Fibroblast of the aortic adventitia (primary cell): ENCODE measurements at regions not wholly inside any gene's neighbourhood (a gene's known extent, or its start where the extent isn't known, plus 50 kb on each side); places are given as distances from the start of the nearest gene placed in this dataset.

Source experiments
- DNase-seq: peaks from one replicate; pipeline ENCODE4 v3.0.0-alpha.2; 2010; ENCODE audit warnings: low read depth
- H3K4me3 ChIP-seq: 2 replicates; pipeline ENCODE4 v1.5.1; 2011; ENCODE audit warnings: low read depth, mild to moderate bottlenecking, control low read depth, low read length, moderate library complexity
- CTCF ChIP-seq: IDR thresholded peaks from 2 replicates; pipeline ENCODE4 v1.5.1; 2011; ENCODE audit warnings: mild to moderate bottlenecking, low read length, control low read depth, inconsistent platforms; ENCODE audit not compliant: insufficient read depth

- TF ChIP-seq CTCF = no peak
- DNase-seq = no peak
- no peak overlapping the region for H3K4me3 ChIP-seq
Observed at GRCh38 chr18:76587879-76588271, 92.8 kb upstream of the ZNF516 start.

DNA sequence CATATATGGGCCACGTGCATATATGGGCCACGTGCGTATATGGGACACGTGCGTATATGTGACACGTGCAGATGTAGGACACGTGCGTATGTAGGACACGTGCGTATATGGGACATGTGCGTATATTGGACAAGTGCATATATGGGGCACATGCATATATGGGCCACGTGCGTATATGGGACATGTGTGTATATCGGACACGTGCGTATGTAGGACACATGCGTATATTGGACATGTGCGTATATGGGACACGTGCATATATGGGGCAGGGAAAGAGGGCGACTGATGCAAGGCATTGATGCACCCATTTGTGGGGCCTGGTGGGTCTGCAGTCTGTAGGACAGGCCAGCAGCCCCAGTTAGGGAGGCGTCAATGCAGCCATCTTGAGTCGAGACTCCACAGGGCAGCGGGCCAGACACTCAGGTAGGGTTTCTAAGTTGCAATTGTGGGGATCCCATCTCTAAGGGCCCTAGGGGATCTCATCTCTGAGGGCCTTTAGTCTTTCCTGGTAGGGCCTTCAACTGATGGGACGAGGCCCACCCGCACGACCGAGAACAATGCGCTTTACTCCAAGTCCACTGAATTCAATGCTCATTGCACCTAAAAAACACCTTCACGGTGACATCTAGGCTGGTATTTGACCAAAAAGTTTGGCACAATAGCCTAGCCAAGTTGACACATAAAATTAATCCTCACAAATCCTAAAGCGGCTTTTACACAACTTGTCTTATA lies 92.3 kb upstream of the ZNF516 start:
- DNase-seq = no peak
- TF ChIP-seq CTCF = no peak
- no peak overlapping the region for H3K4me3 ChIP-seq

GRCh38 chr18:76584414-76585310 lies 89.6 kb upstream of the ZNF516 start:
- no peak for TF ChIP-seq CTCF
- no peak overlapping the region for H3K4me3 ChIP-seq
- DNase-seq = no peak

DNA sequence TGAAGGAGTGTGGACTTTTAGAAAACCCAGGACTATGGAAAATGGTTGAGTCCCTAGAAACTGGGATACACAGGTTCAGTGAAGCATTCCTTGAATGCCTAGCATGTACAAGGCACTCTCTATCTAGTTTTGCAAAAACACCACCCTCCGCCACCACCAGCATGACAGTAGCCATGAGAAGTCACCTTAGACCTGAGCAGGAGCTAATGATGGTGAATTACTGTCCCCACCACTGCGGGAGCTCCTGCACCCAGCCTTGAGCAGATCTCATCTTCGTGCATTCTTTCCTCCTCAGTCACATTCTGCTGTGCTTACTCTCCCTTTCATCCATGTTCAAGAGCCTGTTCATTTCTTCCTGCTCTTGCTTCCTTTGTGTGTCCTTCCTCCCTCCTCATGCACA lies 86.2 kb upstream of the ZNF516 start:
- DNase-seq = no peak
- TF ChIP-seq CTCF = no peak
- H3K4me3 ChIP-seq = no peak overlapping the region

- TF ChIP-seq CTCF = no peak
- DNase-seq = no peak
- no peak overlapping the region for H3K4me3 ChIP-seq
Observed at GRCh38 chr18:76580288-76580962, 85.4 kb upstream of the ZNF516 start.

DNA sequence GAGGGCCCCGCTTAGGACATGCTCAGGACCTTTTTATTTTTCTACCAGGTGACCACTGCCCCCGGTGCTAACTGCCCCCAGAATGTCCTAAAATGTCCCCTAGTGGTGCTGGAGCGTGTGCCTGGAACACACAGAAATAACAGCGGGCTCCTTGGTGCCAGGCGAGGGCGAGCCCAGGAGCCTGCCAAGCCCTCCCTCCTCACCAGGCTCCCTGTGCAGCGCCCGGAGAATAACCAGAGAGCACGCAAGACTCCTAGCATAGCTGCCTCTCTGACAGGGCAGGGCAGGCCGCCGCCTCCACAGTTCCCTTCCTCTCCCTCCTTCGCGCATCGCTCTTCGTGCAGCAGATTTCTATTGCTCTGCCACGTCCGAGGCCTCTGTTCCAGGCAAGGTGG lies 84.3 kb upstream of the ZNF516 start:
- no peak for DNase-seq
- H3K4me3 ChIP-seq = no peak overlapping the region
- TF ChIP-seq CTCF = no peak
